Panc1 (cell line): ENCODE measurements at regions not wholly inside any gene's neighbourhood (a gene's known extent, or its start where the extent isn't known, plus 50 kb on each side); places are given as distances from the start of the nearest gene placed in this dataset.

Experiments used
- ATAC-seq: fragments of 200-7000 bp; cut with Tn5 transposase; 2 replicates; pipeline ENCODE4 v1.9.1; 2020; ENCODE audit warnings: mild to moderate bottlenecking, moderate library complexity
- BruUV-seq: library from RNA; stranded (reverse); fragments of 400-500 nt; replicated peaks from 2 replicates; lab custom pipeline; 2021; lab: Mats Ljungman, UMichigan
- CTCF ChIA-PET: fragments of 300-600 bp; sonication (Branson Sonifier 250); formaldehyde crosslinking; loops from one replicate; lab custom pipeline; 2022; ENCODE audit warnings: antibody characterized with exemption; lab: Charles Lee
- POLR2A ChIA-PET: fragments of 300-600 bp; sonication (Branson Sonifier 250); formaldehyde crosslinking; loops from one replicate; lab custom pipeline; 2022; ENCODE audit warnings: antibody characterized with exemption; lab: Charles Lee
- DNase-seq: peaks from one replicate; pipeline ENCODE4 v3.0.0-alpha.2; 2010; ENCODE audit warnings: low read depth, low spot score
- H3K27ac ChIP-seq: 2 replicates; pipeline ENCODE4 v1.5.1; 2011; ENCODE audit warnings: mild to moderate bottlenecking, low read length, inconsistent platforms
- H3K27me3 ChIP-seq: fragments of 200-500 bp; sonication (Bioruptor generic); 2 replicates; pipeline ENCODE4 v1.6.0; 2014; ENCODE audit warnings: low read length, inconsistent platforms; ENCODE audit not compliant: control insufficient read depth, insufficient read depth
- H3K36me3 ChIP-seq: fragments of 200-500 bp; sonication (Bioruptor generic); 2 replicates; pipeline ENCODE4 v1.5.1; 2014; ENCODE audit warnings: inconsistent platforms, mild to moderate bottlenecking, low read length, moderate library complexity; ENCODE audit not compliant: control insufficient read depth, insufficient read depth
- H3K4me1 ChIP-seq: 2 replicates; pipeline ENCODE4 v1.5.1; 2011; ENCODE audit warnings: inconsistent platforms, mild to moderate bottlenecking, low read length, moderate library complexity; ENCODE audit not compliant: control insufficient read depth, insufficient read depth
- H3K4me3 ChIP-seq, 2 experiments: 2 replicates each; pipeline ENCODE4 v1.5.1; 2011 to 2012; ENCODE audit warnings: low read depth in 2 of 2, low read length in 2 of 2, mild to moderate bottlenecking in 2 of 2, inconsistent platforms in 1 of 2, moderate library complexity in 1 of 2
- H3K9me3 ChIP-seq: fragments of 200-500 bp; sonication (Bioruptor generic); 2 replicates; pipeline ENCODE4 v1.5.1; 2014; ENCODE audit warnings: low read depth, mild to moderate bottlenecking, inconsistent platforms, low read length, moderate library complexity; ENCODE audit not compliant: control insufficient read depth, insufficient read depth
- CTCF ChIP-seq: fragments of 450-650 bp; IDR thresholded peaks from 2 replicates; pipeline ENCODE4 v1.5.1; 2017; ENCODE audit warnings: mild to moderate bottlenecking
- POLR2AphosphoS5 ChIP-seq: IDR thresholded peaks from 2 replicates; pipeline ENCODE4 v1.6.1; 2012; ENCODE audit warnings: mild to moderate bottlenecking, low read depth, low read length, moderate library complexity
- REST ChIP-seq, 2 experiments: IDR thresholded peaks; 2 replicates each; pipeline ENCODE4 v1.6.1; 2011 to 2012; ENCODE audit warnings: low read depth in 2 of 2, control low read depth in 1 of 2, low read length in 1 of 2, mild to moderate bottlenecking in 1 of 2, moderate library complexity in 1 of 2; ENCODE audit not compliant: insufficient read depth in 1 of 2
- SIN3A ChIP-seq: IDR thresholded peaks from 2 replicates; pipeline ENCODE4 v1.6.1; 2012; ENCODE audit warnings: low read depth, mild to moderate bottlenecking, low read length, moderate library complexity, borderline replicate concordance; ENCODE audit not compliant: insufficient read depth
- TCF7L2 ChIP-seq: IDR thresholded peaks from 2 replicates; pipeline ENCODE4 v1.6.1; 2011; ENCODE audit warnings: mild to moderate bottlenecking, low read depth, low read length, inconsistent platforms
- in situ Hi-C: cut with HindIII; loops from 2 replicates; pipeline ENCODE4 v1.10.0; 2016; ENCODE audit warnings: low sequenced_read_pairs, low pct_unique_long_range_greater_than_20kb
- intact Hi-C: fragments of 100-400 bp; cut with micrococcal nuclease; formaldehyde crosslinking; loops from one replicate; pipeline ENCODE4 v1.10.0; 2022; ENCODE audit not compliant: unreplicated experiment

- no TSS peak for BruUV-seq
- POLR2A ChIA-PET: no interaction called here
- in situ Hi-C loops: no loop called here
Measured at GRCh38 chr13:59103004-59103768, 1060.5 kb downstream of the DIAPH3 start.

GRCh38 chr13:59111751-59112171 lies 1052.0 kb downstream of the DIAPH3 start:
- intact Hi-C loops: no loop called here
- no peaks in the 10 kb centered on the region for H3K4me1 ChIP-seq
- no peaks in the 10 kb centered on the region for H3K36me3 ChIP-seq
- ChIA-PET CTCF (no interaction called here), POLR2A (no interaction called here)
- TF ChIP-seq CTCF (no peak), TCF7L2 (no peak), SIN3A (no peak), REST (IDR thresholded peaks at IDR 0.05; ENCODE audit: insufficient read depth in 1 of 2, low read depth in 2 of 2, low read length in 1 of 2) (no peak), POLR2AphosphoS5 (no peak)
- in situ Hi-C loops: no loop called here
- DNase-seq: no peak
- H3K27ac ChIP-seq: no peak overlapping the region
- no peak overlapping the region for H3K4me3 ChIP-seq
- ATAC-seq: no peak
- BruUV-seq: no TSS peak
- no peaks in the 10 kb centered on the region for H3K9me3 ChIP-seq
- H3K27me3 ChIP-seq: no peaks in the 10 kb centered on the region

More at GRCh38 chr13:59103004-59103768, 1060.5 kb downstream of the DIAPH3 start:
- Histone ChIP-seq H3K9me3 (no peaks in the 10 kb centered on the region), H3K36me3 (no peaks in the 10 kb centered on the region), H3K4me1 (no peaks in the 10 kb centered on the region), H3K27me3 (no peaks in the 10 kb centered on the region), H3K4me3 (no peak overlapping the region), H3K27ac (no peak overlapping the region)
- CTCF ChIA-PET: no interaction called here
- DNase-seq (no peak), ATAC-seq (no peak)
- intact Hi-C loops: no loop called here
- TF ChIP-seq CTCF: no peak
- TF ChIP-seq TCF7L2: no peak
- no peak for TF ChIP-seq POLR2AphosphoS5
